ENCODE measurements at regions not wholly inside any gene's neighbourhood (a gene's known extent, or its start where the extent isn't known, plus 50 kb on each side); places are given as distances from the start of the nearest gene placed in this dataset.

GRCh38 chr11:119845756-119846155 is 116.8 kb upstream of the NECTIN1 start:
- H3K4me3 ChIP-seq (ENCODE audit: low read depth, low read length) = no peak overlapping the region
- no peak for DNase-seq (ENCODE audit: low read depth)
- no peak for TF ChIP-seq CTCF (IDR thresholded peaks at IDR 0.05; ENCODE audit: control insufficient read depth, extremely low read depth, insufficient read depth)

- no peak for TF ChIP-seq CTCF (IDR thresholded peaks at IDR 0.05; ENCODE audit: control insufficient read depth, extremely low read depth, insufficient read depth)
- no peak for DNase-seq (ENCODE audit: low read depth)
- H3K4me3 ChIP-seq (ENCODE audit: low read depth, low read length) = no peak overlapping the region
These were observed 116.3 kb upstream of the NECTIN1 start for GRCh38 chr11:119845305-119845704.

DNA sequence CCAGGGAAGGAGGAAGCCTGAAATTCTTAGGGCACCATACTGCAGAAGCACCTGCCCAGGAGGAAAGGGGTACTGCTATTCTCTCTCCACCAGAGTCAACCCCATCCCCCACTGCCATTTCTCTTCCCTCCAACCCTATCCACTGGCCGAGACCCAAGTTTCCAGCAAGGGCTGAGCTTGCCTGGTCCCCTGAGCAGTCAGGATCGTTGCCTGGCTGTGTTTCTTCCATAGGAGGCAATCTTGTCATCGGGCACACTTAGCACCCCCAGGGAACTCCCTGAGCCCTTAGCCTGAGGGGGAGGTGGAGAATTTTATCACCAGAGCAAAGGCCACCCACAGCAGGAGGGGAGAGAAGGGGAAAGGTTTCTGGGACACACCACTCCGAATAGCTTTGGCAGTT is 115.8 kb upstream of the NECTIN1 start:
- H3K4me3 ChIP-seq (ENCODE audit: low read depth, low read length) = no peak overlapping the region
- TF ChIP-seq CTCF (IDR thresholded peaks at IDR 0.05; ENCODE audit: control insufficient read depth, extremely low read depth, insufficient read depth) = no peak
- DNase-seq (ENCODE audit: low read depth) = no peak

GRCh38 chr11:119843877-119844276 is 114.9 kb upstream of the NECTIN1 start:
- no peak for TF ChIP-seq CTCF (IDR thresholded peaks at IDR 0.05; ENCODE audit: control insufficient read depth, extremely low read depth, insufficient read depth)

GRCh38 chr11:119842731-119843130 is 113.7 kb upstream of the NECTIN1 start:
- no peak for TF ChIP-seq CTCF (IDR thresholded peaks at IDR 0.05; ENCODE audit: control insufficient read depth, extremely low read depth, insufficient read depth)
- DNase-seq (ENCODE audit: low read depth) = no peak
- no peak overlapping the region for H3K4me3 ChIP-seq (ENCODE audit: low read depth, low read length)

More at GRCh38 chr11:119843877-119844276, 114.9 kb upstream of the NECTIN1 start:
- DNase-seq (ENCODE audit: low read depth) = no peak
- H3K4me3 ChIP-seq (ENCODE audit: low read depth, low read length) = no peak overlapping the region

- no peak for DNase-seq (ENCODE audit: low read depth)
- H3K4me3 ChIP-seq (ENCODE audit: low read depth, low read length) = no peak overlapping the region
- no peak for TF ChIP-seq CTCF (IDR thresholded peaks at IDR 0.05; ENCODE audit: control insufficient read depth, extremely low read depth, insufficient read depth)
These were observed 110.6 kb upstream of the NECTIN1 start for GRCh38 chr11:119839476-119840133.

GRCh38 chr11:119835753-119836152 is 106.8 kb upstream of the NECTIN1 start:
- no peak for TF ChIP-seq CTCF (IDR thresholded peaks at IDR 0.05; ENCODE audit: control insufficient read depth, extremely low read depth, insufficient read depth)
- DNase-seq (ENCODE audit: low read depth) = no peak
- no peak overlapping the region for H3K4me3 ChIP-seq (ENCODE audit: low read depth, low read length)
